Keratinocyte (primary cell): ENCODE measurements at regions not wholly inside any gene's neighbourhood (a gene's known extent, or its start where the extent isn't known, plus 50 kb on each side); places are given as distances from the start of the nearest gene placed in this dataset.

Experiments used
- CTCF ChIP-seq, 3 experiments: IDR thresholded peaks in 1 of 3; conservative IDR thresholded peaks in 1 of 3; optimal IDR thresholded peaks in 1 of 3; 2 replicates in 2 of 3; 3 replicates in 1 of 3; pipeline versions ENCODE3 to v1.5.1; 2011; ENCODE audit warnings: low read length in 3 of 3, mild to moderate bottlenecking in 3 of 3, moderate library complexity in 2 of 3, control low read depth in 1 of 3, inconsistent platforms in 1 of 3; ENCODE audit not compliant: insufficient read depth in 2 of 3; ENCODE audit errors: extremely low read depth in 1 of 3
- EZH2 ChIP-seq: IDR thresholded peaks from one replicate; pipeline ENCODE4 v1.6.1; 2012; ENCODE audit warnings: inconsistent platforms, mild to moderate bottlenecking, low read length, moderate library complexity

GRCh38 chr1:238104752-238105151, 214.0 kb upstream of the ZP4 start:
- no peak for TF ChIP-seq EZH2
- no peak for TF ChIP-seq CTCF (optimal IDR thresholded peaks at IDR 0.05 in 1 of 3, IDR thresholded peaks at IDR 0.05 in 1 of 3, conservative IDR thresholded peaks at IDR 0.05 in 1 of 3; ENCODE audit: extremely low read depth in 1 of 3, insufficient read depth in 2 of 3, low read length in 3 of 3)
